Peyer's patch (tissue), 4 donors: ENCODE measurements at regions not wholly inside any gene's neighbourhood (a gene's known extent, or its start where the extent isn't known, plus 50 kb on each side); places are given as distances from the start of the nearest gene placed in this dataset.

Experiments
- DNase-seq, 3 donors: peaks; one replicate each; pipeline ENCODE4 v3.0.0-alpha.2; 2017 to 2019
- H3K27ac ChIP-seq, 4 donors: fragments of 200-600 bp; sonication (generic); one replicate each; pipeline ENCODE4 v1.5.1; 2016 to 2019
- H3K27me3 ChIP-seq, 2 donors: fragments of 200-600 bp; sonication (generic); one replicate each; pipeline ENCODE4 v1.5.1; 2019
- H3K36me3 ChIP-seq, 3 donors: fragments of 200-600 bp; sonication (generic); one replicate each; pipeline ENCODE4 v1.5.1; 2016 to 2019
- H3K4me1 ChIP-seq, 4 donors: fragments of 200-600 bp; sonication (generic); one replicate each; pipeline ENCODE4 v1.5.1; 2016 to 2019
- H3K4me3 ChIP-seq, 4 donors: fragments of 200-600 bp; sonication (generic); 1 replicate in 3 of 4; 2 replicates in 1 of 4; pipeline ENCODE4 v1.5.1; 2016 to 2019; ENCODE audit warnings: mild to moderate bottlenecking in 1 of 4
- H3K9me3 ChIP-seq, 4 donors: fragments of 200-600 bp; sonication (generic); one replicate each; pipeline ENCODE4 v1.5.1; 2016 to 2019; ENCODE audit warnings: mild to moderate bottlenecking in 1 of 4
- POLR2A ChIP-seq, 2 donors: fragments of 450-650 bp; IDR thresholded peaks; one replicate each; pipeline ENCODE4 v1.5.1; 2017; ENCODE audit warnings: antibody characterized with exemption in 2 of 2, mild to moderate bottlenecking in 2 of 2, moderate library complexity in 2 of 2
- TF ChIP-seq, protein P1 (sequence below), 6 experiments: fragments of 450-650 bp in 4 of 6; fragments of 200-600 bp in 2 of 6; sonication (generic) in 1 of 6; IDR thresholded peaks; one replicate each; pipeline ENCODE4 v1.5.1; 2017 to 2019; ENCODE audit warnings: antibody characterized with exemption in 6 of 6, mild to moderate bottlenecking in 3 of 6, moderate library complexity in 1 of 6

DNA sequence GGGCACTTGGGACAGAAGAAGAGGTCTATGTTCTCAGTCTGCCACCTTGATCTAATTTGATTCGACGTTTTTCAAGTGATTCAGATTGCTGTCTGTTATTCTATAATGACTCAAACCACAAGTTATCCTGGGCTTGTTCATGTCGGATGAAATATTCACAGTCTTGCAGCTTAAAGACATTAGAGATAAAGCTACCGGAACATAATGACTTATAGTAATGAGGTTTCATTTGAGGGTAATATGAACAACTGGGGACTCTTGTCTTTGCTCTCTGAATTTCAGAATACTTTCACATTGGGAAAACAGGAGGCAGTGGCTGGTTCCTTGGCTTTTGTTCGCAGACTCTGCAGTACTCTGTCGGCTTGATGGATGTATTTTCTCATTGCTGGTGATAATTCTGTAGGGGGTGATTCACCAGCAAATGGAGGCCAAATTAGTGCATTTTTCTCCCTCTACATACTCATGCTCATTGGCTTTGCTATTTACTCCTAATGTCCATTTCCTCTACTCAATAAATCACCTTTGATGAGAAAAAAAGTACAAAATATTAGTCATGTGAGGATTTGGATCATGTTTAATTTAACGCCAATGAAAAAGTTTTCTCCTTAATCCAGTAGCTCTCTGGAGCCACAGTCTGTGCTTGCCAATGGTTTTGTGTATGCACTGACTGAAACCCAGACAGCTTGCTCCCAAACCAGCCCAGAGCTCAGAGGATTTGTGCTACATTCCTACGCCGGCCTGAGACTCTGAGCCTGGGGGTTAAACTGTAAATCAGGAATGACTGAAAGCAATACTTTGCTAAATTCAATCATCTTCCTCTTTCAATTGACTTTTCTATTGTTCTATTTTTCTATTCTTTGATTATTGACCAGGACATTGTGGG lies 154.7 kb upstream of the ANKH start:
- no peak for TF ChIP-seq POLR2A (IDR thresholded peaks at IDR 0.05)
- TF ChIP-seq, protein P1, sequence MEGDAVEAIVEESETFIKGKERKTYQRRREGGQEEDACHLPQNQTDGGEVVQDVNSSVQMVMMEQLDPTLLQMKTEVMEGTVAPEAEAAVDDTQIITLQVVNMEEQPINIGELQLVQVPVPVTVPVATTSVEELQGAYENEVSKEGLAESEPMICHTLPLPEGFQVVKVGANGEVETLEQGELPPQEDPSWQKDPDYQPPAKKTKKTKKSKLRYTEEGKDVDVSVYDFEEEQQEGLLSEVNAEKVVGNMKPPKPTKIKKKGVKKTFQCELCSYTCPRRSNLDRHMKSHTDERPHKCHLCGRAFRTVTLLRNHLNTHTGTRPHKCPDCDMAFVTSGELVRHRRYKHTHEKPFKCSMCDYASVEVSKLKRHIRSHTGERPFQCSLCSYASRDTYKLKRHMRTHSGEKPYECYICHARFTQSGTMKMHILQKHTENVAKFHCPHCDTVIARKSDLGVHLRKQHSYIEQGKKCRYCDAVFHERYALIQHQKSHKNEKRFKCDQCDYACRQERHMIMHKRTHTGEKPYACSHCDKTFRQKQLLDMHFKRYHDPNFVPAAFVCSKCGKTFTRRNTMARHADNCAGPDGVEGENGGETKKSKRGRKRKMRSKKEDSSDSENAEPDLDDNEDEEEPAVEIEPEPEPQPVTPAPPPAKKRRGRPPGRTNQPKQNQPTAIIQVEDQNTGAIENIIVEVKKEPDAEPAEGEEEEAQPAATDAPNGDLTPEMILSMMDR (IDR thresholded peaks at IDR 0.05) = no peak
- Histone ChIP-seq H3K27ac (no peak overlapping the region), H3K36me3 (no peaks in the 10 kb centered on the region), H3K27me3 (no peaks in the 10 kb centered on the region), H3K9me3 (no peaks in the 10 kb centered on the region), H3K4me1 (no peaks in the 10 kb centered on the region), H3K4me3 (no peak overlapping the region)
- DNase-seq = no peak

DNA sequence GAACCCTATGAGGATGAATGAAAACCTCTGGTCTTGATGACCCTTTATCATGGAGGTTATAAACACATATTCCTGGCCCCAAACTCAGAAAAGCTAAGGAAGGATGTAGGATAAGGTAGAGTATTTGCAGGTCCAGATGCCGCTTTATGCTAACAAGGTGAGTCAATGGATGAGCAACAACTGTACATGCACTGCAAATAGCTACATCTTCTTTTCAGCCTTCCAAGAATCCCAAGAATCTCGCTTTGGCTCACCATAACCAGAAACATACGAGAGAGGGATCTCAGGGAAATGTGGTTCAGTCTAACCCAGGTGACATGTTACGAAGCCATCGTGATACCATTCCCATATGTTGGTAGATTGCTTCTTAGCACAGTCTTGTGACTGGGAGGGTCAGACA lies 152.3 kb upstream of the ANKH start:
- no peaks in the 10 kb centered on the region for H3K4me1 ChIP-seq
- H3K27me3 ChIP-seq = no peaks in the 10 kb centered on the region
- no peak overlapping the region for H3K27ac ChIP-seq
- DNase-seq = no peak
- H3K9me3 ChIP-seq = no peaks in the 10 kb centered on the region
- no peaks in the 10 kb centered on the region for H3K36me3 ChIP-seq
- no peak overlapping the region for H3K4me3 ChIP-seq
- no peak for TF ChIP-seq POLR2A (IDR thresholded peaks at IDR 0.05)
- TF ChIP-seq, protein P1 (IDR thresholded peaks at IDR 0.05) = no peak

DNA sequence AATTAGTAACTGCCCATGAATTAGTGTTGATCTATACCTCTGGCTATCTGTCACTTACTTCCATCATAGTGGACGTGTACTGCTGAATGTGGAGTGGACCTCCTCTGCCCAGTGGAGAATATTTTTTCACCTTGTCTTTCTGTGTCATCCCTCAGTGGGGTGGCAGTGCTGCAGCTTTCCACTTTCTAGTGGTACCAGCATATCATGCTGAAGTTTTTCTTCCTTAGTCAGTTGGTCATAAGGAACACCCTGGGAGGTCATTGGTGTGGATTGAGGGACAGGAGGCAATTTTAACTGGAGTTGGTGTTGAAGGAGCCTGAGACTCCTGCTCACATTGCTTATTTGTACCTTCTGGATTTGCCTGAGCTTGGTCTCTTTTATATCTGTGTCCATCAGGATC lies 151.7 kb upstream of the ANKH start:
- TF ChIP-seq, protein P1 (IDR thresholded peaks at IDR 0.05) = no peak
- no peak for TF ChIP-seq POLR2A (IDR thresholded peaks at IDR 0.05)
- H3K27me3 ChIP-seq = no peaks in the 10 kb centered on the region
- no peak overlapping the region for H3K27ac ChIP-seq
- DNase-seq = no peak
- no peaks in the 10 kb centered on the region for H3K36me3 ChIP-seq
- no peaks in the 10 kb centered on the region for H3K9me3 ChIP-seq
- no peaks in the 10 kb centered on the region for H3K4me1 ChIP-seq
- no peak overlapping the region for H3K4me3 ChIP-seq

DNA sequence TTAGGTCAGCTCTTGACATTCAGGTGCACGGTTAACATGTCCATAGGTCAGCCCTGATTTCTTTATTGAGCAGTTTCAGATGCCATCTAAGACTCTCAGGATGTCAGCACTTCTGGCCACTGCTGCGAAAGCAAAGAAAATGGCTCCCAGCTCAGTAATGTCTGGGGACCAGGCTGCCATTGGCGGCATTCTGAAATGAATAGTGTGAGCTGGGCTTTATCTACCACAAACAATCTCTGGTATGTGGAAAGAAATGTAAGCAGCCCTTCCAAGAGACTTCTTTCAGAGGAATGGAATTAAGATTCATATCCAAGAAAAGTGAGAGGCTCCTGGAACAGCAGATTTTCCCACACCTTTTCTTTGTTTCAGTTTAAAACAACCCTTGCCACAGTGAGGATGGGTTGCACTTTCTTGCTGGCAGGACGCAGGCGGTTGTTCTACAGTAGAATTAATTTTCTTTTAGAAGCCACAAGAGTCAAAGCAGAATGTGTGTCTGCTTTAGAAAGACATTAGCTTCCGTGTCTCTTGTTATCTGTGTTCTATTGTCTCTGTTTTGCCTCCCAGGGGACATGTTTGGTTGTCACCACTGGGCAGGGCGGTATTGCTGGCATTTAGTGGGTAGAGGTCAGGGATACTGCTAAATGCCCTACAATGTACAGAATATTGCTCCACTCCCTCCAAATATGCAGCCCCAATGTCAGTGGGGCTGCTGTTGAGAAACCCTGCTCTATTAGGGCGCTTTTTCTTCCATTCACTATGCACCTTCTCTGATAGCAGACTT lies 149.9 kb upstream of the ANKH start:
- no peak overlapping the region for H3K4me3 ChIP-seq
- TF ChIP-seq, protein P1 (IDR thresholded peaks at IDR 0.05) = no peak
- no peak for TF ChIP-seq POLR2A (IDR thresholded peaks at IDR 0.05)
- H3K27ac ChIP-seq = no peak overlapping the region

DNA sequence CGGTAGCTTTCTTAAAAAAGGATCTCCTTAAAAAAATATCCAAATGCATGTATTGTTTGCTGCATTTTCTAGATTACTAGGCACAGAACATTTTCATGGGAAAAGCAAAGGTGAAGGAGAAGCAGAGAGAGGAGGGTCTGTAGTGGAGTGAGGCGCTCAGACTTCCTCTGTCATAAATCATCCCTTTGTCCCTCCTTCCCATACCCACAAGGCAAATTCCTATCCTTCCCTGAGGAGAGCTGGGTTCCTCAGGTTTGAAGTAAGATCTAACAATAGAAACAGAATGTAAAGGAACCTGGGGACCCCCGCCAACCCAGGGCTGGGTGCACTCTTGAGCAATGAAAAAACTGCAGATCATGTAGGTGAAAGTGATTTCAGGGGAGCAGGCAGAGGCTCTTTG lies 149.2 kb upstream of the ANKH start:
- Histone ChIP-seq H3K27me3 (no peaks in the 10 kb centered on the region), H3K36me3 (no peaks in the 10 kb centered on the region), H3K4me1 (no peaks in the 10 kb centered on the region), H3K4me3 (no peak overlapping the region), H3K27ac (no peak overlapping the region), H3K9me3 (no peaks in the 10 kb centered on the region)
- TF ChIP-seq, protein P1 (IDR thresholded peaks at IDR 0.05) = no peak
- no peak for TF ChIP-seq POLR2A (IDR thresholded peaks at IDR 0.05)
- DNase-seq = no peak

More for the DNA sequence above, 149.9 kb upstream of the ANKH start:
- Histone ChIP-seq H3K9me3 (no peaks in the 10 kb centered on the region), H3K36me3 (no peaks in the 10 kb centered on the region), H3K27me3 (no peaks in the 10 kb centered on the region), H3K4me1 (no peaks in the 10 kb centered on the region)
- no peak for DNase-seq
